SK-N-SH (cell line): ENCODE measurements at regions not wholly inside any gene's neighbourhood (a gene's known extent, or its start where the extent isn't known, plus 50 kb on each side); places are given as distances from the start of the nearest gene placed in this dataset.

Experiments
- CTCF ChIA-PET: fragments of 300-600, 350-600 bp; formaldehyde crosslinking; extraction: SDS; loops from one replicate; lab custom pipeline; 2021; lab: Yijun Ruan, JAX
- POLR2A ChIA-PET: fragments of 350-600 bp; sonication (Branson Sonifier 250); formaldehyde crosslinking; extraction: SDS; loops from one replicate; lab custom pipeline; 2020; ENCODE audit warnings: antibody characterized with exemption, inconsistent platforms; lab: Yijun Ruan, JAX
- DNase-seq: peaks from one replicate; pipeline ENCODE4 v3.0.0; 2012
- H2AFZ ChIP-seq: fragments of 200-600 bp; sonication (generic); 2 replicates; pipeline ENCODE4 v1.8.1; 2016; ENCODE audit warnings: antibody characterized with exemption, mild to moderate bottlenecking, low read depth
- H3F3A ChIP-seq: fragments of 200-600 bp; sonication (generic); replicated peaks from 2 replicates; pipeline ENCODE3; 2016; ENCODE audit warnings: antibody characterized with exemption, mild to moderate bottlenecking; ENCODE audit not compliant: insufficient read depth
- H3K27ac ChIP-seq, 2 experiments: fragments of 200-500 bp in 1 of 2; fragments of 200-600 bp in 1 of 2; sonication (Bioruptor generic) in 1 of 2; sonication (generic), shearing (Covaris generic) in 1 of 2; 2 replicates each; pipeline versions ENCODE4 v1.5.1 to v1.6.1; 2014 to 2016; ENCODE audit warnings: low read depth in 2 of 2, inconsistent platforms in 1 of 2, low read length in 1 of 2, mild to moderate bottlenecking in 1 of 2, mixed read lengths in 1 of 2
- H3K27me3 ChIP-seq: fragments of 200-600 bp; sonication (generic), shearing (Covaris generic); 2 replicates; pipeline ENCODE4 v1.6.1; 2016; ENCODE audit warnings: mixed run types; ENCODE audit not compliant: insufficient read depth
- H3K36me3 ChIP-seq, 2 experiments: fragments of 200-500 bp in 1 of 2; fragments of 200-600 bp in 1 of 2; sonication (Bioruptor generic) in 1 of 2; sonication (generic) in 1 of 2; replicated peaks in 1 of 2; 2 replicates each; pipeline versions ENCODE3 to v1.5.1; 2014 to 2016; ENCODE audit warnings: low read length in 1 of 2, mild to moderate bottlenecking in 1 of 2; ENCODE audit not compliant: insufficient read depth in 2 of 2, control insufficient read depth in 1 of 2
- H3K4me1 ChIP-seq, 2 experiments: fragments of 200-500 bp in 1 of 2; fragments of 200-600 bp in 1 of 2; sonication (Bioruptor generic) in 1 of 2; sonication (generic), shearing (Covaris generic) in 1 of 2; 2 replicates each; pipeline versions ENCODE4 v1.5.1 to v1.6.1; 2014 to 2016; ENCODE audit warnings: low read depth in 1 of 2, low read length in 1 of 2, mixed run types in 1 of 2; ENCODE audit not compliant: insufficient read depth in 2 of 2, control insufficient read depth in 1 of 2
- H3K4me2 ChIP-seq: fragments of 200-600 bp; sonication (generic), shearing (Covaris generic); 2 replicates; pipeline ENCODE4 v1.6.1; 2017; ENCODE audit warnings: mixed run types
- H3K4me3 ChIP-seq, 2 experiments: fragments of 200-500 bp in 1 of 2; fragments of 200-600 bp in 1 of 2; sonication (Bioruptor generic) in 1 of 2; sonication (generic), shearing (Covaris generic) in 1 of 2; 2 replicates each; pipeline versions ENCODE4 v1.5.1 to v1.8.1; 2014 to 2016; ENCODE audit warnings: low read depth in 2 of 2, inconsistent platforms in 1 of 2, low read length in 1 of 2, mild to moderate bottlenecking in 1 of 2, mixed read lengths in 1 of 2, moderate library complexity in 1 of 2
- H3K79me2 ChIP-seq: fragments of 200-600 bp; sonication (generic); 2 replicates; pipeline ENCODE4 v1.8.1; 2017; ENCODE audit warnings: mild to moderate bottlenecking; ENCODE audit not compliant: insufficient read depth
- H3K9ac ChIP-seq: fragments of 200-600 bp; sonication (generic); 2 replicates; pipeline ENCODE4 v1.6.1; 2017; ENCODE audit warnings: mixed run types
- H3K9me2 ChIP-seq: fragments of 200-600 bp; sonication (generic); 2 replicates; pipeline ENCODE4 v1.6.1; 2017; ENCODE audit warnings: mixed run types
- H3K9me3 ChIP-seq: fragments of 200-600 bp; sonication (generic); 2 replicates; pipeline ENCODE4 v1.6.1; 2017; ENCODE audit warnings: mixed run types, mild to moderate bottlenecking, moderate library complexity
- H4K20me1 ChIP-seq: fragments of 200-600 bp; sonication (generic); 2 replicates; pipeline ENCODE4 v1.6.1; 2017; ENCODE audit warnings: mild to moderate bottlenecking, mixed run types; ENCODE audit not compliant: insufficient read depth
- FOSL2 ChIP-seq: IDR thresholded peaks from 2 replicates; pipeline ENCODE4 v1.4.0; 2012; ENCODE audit warnings: low read depth, mild to moderate bottlenecking, moderate library complexity, borderline replicate concordance
- GATA2 ChIP-seq: sonication (generic); formaldehyde crosslinking; IDR thresholded peaks from 2 replicates; pipeline ENCODE4 v1.5.0; 2020; ENCODE audit warnings: mild to moderate bottlenecking, missing genetic modification reagents
- MEF2A ChIP-seq: IDR thresholded peaks from 2 replicates; pipeline ENCODE4 v1.4.0; 2012; ENCODE audit warnings: low read depth, borderline replicate concordance
- NFIC ChIP-seq: IDR thresholded peaks from 2 replicates; pipeline ENCODE4 v1.4.0; 2012; ENCODE audit warnings: borderline replicate concordance
- RAD21 ChIP-seq: IDR thresholded peaks from 2 replicates; pipeline ENCODE4 v1.6.1; 2012; ENCODE audit warnings: mild to moderate bottlenecking, low read length
- RCOR1 ChIP-seq: fragments of 150-350 bp; IDR thresholded peaks from 2 replicates; pipeline ENCODE4 v1.6.1; 2017; ENCODE audit warnings: antibody characterized with exemption, low read length
- RXRA ChIP-seq: IDR thresholded peaks from 2 replicates; pipeline ENCODE4 v1.4.0; 2012; ENCODE audit warnings: low read depth, mild to moderate bottlenecking, borderline replicate concordance
- SIN3A ChIP-seq: IDR thresholded peaks from 2 replicates; pipeline ENCODE4 v1.6.1; 2012; ENCODE audit warnings: low read depth, mild to moderate bottlenecking, low read length, moderate library complexity, borderline replicate concordance
- SMC3 ChIP-seq: IDR thresholded peaks from 2 replicates; pipeline ENCODE4 v1.6.1; 2012; ENCODE audit warnings: low read depth, low read length, improper control_type of control experiment
- TAF1 ChIP-seq: IDR thresholded peaks from 2 replicates; pipeline ENCODE4 v1.6.1; 2012; ENCODE audit warnings: low read depth, mild to moderate bottlenecking, low read length, moderate library complexity, borderline replicate concordance
- YY1 ChIP-seq: IDR thresholded peaks from 2 replicates; pipeline ENCODE4 v1.4.0; 2012; ENCODE audit warnings: low read depth, mild to moderate bottlenecking
- WGBS: methylation state at CpG from one replicate; pipeline ENCODE4 v1.1.6; 2017; ENCODE audit warnings: low lambda C conversion rate; 5-methylcytosine and 5-hydroxymethylcytosine counted together
- TF ChIP-seq, protein P1 (sequence below): IDR thresholded peaks from 2 replicates; pipeline ENCODE4 v1.4.0; 2012; ENCODE audit warnings: low read depth, borderline replicate concordance
- TF ChIP-seq, protein P2 (sequence below): IDR thresholded peaks from 2 replicates; pipeline ENCODE4 v1.4.0; 2012; ENCODE audit warnings: low read depth, borderline replicate concordance
- TF ChIP-seq, protein P3 (sequence below): fragments of 150-350 bp; IDR thresholded peaks from 2 replicates; pipeline ENCODE4 v1.6.1; 2017; ENCODE audit warnings: antibody characterized with exemption, low read length, low read depth, borderline replicate concordance
- TF ChIP-seq, protein P4 (sequence below): IDR thresholded peaks from 2 replicates; pipeline ENCODE4 v1.6.1; 2012; ENCODE audit warnings: mild to moderate bottlenecking, low read depth, low read length, moderate library complexity

DNA sequence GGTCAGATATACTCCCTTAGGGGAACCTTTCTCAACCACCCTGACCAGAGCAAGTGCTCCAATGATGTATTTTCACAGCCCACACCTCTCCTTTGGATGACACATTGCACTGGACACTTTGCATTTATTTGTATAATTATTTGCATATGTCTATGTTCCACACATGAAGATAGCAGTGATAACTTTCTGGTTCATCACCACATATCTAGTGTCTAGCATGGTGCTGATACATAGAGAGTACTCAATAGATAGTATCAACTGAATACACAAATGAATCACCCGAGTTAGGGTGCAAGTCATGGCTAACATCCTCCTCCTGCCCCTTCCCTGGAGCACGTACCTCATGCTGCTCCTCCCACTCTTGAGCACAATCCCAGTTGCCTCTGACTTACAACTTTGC, 617.6 kb downstream of the EBF1 start (continued):
- TF ChIP-seq, protein P1, sequence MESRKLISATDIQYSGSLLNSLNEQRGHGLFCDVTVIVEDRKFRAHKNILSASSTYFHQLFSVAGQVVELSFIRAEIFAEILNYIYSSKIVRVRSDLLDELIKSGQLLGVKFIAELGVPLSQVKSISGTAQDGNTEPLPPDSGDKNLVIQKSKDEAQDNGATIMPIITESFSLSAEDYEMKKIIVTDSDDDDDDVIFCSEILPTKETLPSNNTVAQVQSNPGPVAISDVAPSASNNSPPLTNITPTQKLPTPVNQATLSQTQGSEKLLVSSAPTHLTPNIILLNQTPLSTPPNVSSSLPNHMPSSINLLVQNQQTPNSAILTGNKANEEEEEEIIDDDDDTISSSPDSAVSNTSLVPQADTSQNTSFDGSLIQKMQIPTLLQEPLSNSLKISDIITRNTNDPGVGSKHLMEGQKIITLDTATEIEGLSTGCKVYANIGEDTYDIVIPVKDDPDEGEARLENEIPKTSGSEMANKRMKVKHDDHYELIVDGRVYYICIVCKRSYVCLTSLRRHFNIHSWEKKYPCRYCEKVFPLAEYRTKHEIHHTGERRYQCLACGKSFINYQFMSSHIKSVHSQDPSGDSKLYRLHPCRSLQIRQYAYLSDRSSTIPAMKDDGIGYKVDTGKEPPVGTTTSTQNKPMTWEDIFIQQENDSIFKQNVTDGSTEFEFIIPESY = no peak

DNA sequence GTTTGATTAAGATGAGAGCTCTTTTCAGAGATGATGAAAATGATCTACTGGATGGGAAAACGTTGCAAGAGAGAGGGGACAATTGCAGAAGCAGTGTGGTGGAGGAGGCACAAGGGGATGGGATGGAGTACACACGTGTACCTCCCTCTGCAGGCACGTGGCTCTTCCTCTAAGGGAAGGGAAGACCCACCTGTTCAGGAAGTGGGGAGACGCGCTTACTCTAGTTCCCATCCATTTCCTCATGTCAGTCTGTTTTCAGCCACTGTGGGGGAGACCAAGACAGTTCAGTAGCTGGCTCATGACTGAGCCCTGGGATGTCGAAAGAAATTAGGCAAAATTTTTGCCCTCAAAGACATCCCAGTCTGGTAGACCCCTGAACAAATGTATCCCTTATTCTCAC, 619.2 kb upstream of the CLINT1 start:
- WGBS = 41% methylated on average over 6 of the region's 6 CpGs
- H3K36me3 ChIP-seq = no peaks in the 10 kb centered on the region
- H3K79me2 ChIP-seq = no peaks in the 10 kb centered on the region
- H3K9me2 ChIP-seq = no peaks in the 10 kb centered on the region
- DNase-seq = no peak
- no peak overlapping the region for H2AFZ ChIP-seq
- H3K27ac ChIP-seq = no peak overlapping the region
- no peaks in the 10 kb centered on the region for H3F3A ChIP-seq
- H3K9me3 ChIP-seq = no peaks in the 10 kb centered on the region
- peaks cover 5% of the 10 kb centered on the region; the same call in 1 of the 2 replicates for H3K27me3 ChIP-seq
- H3K4me3 ChIP-seq = no peak overlapping the region
- H3K4me1 ChIP-seq = no peaks in the 10 kb centered on the region
- ChIA-PET CTCF (no interaction called here), POLR2A (no interaction called here)
- H4K20me1 ChIP-seq = no peaks in the 10 kb centered on the region
- no peak overlapping the region for H3K9ac ChIP-seq
- TF ChIP-seq, protein P2, sequence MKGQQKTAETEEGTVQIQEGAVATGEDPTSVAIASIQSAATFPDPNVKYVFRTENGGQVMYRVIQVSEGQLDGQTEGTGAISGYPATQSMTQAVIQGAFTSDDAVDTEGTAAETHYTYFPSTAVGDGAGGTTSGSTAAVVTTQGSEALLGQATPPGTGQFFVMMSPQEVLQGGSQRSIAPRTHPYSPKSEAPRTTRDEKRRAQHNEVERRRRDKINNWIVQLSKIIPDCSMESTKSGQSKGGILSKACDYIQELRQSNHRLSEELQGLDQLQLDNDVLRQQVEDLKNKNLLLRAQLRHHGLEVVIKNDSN = no peak
- TF ChIP-seq, protein P3, sequence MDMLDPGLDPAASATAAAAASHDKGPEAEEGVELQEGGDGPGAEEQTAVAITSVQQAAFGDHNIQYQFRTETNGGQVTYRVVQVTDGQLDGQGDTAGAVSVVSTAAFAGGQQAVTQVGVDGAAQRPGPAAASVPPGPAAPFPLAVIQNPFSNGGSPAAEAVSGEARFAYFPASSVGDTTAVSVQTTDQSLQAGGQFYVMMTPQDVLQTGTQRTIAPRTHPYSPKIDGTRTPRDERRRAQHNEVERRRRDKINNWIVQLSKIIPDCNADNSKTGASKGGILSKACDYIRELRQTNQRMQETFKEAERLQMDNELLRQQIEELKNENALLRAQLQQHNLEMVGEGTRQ = no peak
- TF ChIP-seq RXRA = no peak
- TF ChIP-seq, protein P4, sequence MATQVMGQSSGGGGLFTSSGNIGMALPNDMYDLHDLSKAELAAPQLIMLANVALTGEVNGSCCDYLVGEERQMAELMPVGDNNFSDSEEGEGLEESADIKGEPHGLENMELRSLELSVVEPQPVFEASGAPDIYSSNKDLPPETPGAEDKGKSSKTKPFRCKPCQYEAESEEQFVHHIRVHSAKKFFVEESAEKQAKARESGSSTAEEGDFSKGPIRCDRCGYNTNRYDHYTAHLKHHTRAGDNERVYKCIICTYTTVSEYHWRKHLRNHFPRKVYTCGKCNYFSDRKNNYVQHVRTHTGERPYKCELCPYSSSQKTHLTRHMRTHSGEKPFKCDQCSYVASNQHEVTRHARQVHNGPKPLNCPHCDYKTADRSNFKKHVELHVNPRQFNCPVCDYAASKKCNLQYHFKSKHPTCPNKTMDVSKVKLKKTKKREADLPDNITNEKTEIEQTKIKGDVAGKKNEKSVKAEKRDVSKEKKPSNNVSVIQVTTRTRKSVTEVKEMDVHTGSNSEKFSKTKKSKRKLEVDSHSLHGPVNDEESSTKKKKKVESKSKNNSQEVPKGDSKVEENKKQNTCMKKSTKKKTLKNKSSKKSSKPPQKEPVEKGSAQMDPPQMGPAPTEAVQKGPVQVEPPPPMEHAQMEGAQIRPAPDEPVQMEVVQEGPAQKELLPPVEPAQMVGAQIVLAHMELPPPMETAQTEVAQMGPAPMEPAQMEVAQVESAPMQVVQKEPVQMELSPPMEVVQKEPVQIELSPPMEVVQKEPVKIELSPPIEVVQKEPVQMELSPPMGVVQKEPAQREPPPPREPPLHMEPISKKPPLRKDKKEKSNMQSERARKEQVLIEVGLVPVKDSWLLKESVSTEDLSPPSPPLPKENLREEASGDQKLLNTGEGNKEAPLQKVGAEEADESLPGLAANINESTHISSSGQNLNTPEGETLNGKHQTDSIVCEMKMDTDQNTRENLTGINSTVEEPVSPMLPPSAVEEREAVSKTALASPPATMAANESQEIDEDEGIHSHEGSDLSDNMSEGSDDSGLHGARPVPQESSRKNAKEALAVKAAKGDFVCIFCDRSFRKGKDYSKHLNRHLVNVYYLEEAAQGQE = no peak
- no peak for TF ChIP-seq RCOR1
- no peak for TF ChIP-seq MEF2A
- no peak for TF ChIP-seq FOSL2
- TF ChIP-seq GATA2 (CRISPR knock-in tag) = no peak
- TF ChIP-seq SIN3A = no peak
- TF ChIP-seq TAF1 = no peak
- no peak for TF ChIP-seq SMC3
- no peak for TF ChIP-seq NFIC
- TF ChIP-seq YY1 = no peak
- TF ChIP-seq RAD21 = no peak
- H3K4me2 ChIP-seq = no peak overlapping the region
